ENCODE measurements at regions not wholly inside any gene's neighbourhood (a gene's known extent, or its start where the extent isn't known, plus 50 kb on each side); places are given as distances from the start of the nearest gene placed in this dataset.

GRCh38 chr15:93288728-93289294 lies 199.8 kb upstream of the RGMA start:
- no peak overlapping the region for H3K4me3 ChIP-seq (replicated peaks; ENCODE audit: low read depth, low read length)
- TF ChIP-seq CTCF (IDR thresholded peaks at IDR 0.05; ENCODE audit: low read depth, low read length, missing control alignments): no peak

GRCh38 chr15:93286446-93286845 lies 197.4 kb upstream of the RGMA start:
- TF ChIP-seq CTCF (IDR thresholded peaks at IDR 0.05; ENCODE audit: low read depth, low read length, missing control alignments): no peak
- no peak overlapping the region for H3K4me3 ChIP-seq (replicated peaks; ENCODE audit: low read depth, low read length)
- no peak for DNase-seq (ENCODE audit: extremely low read depth, low read depth)

More at GRCh38 chr15:93288728-93289294, 199.8 kb upstream of the RGMA start:
- DNase-seq (ENCODE audit: extremely low read depth, low read depth): no peak

GRCh38 chr15:93283854-93284253 lies 194.8 kb upstream of the RGMA start:
- H3K4me3 ChIP-seq (replicated peaks; ENCODE audit: low read depth, low read length): no peak overlapping the region
- no peak for TF ChIP-seq CTCF (IDR thresholded peaks at IDR 0.05; ENCODE audit: low read depth, low read length, missing control alignments)
- DNase-seq (ENCODE audit: extremely low read depth, low read depth): no peak

GRCh38 chr15:93282808-93283207 lies 193.8 kb upstream of the RGMA start:
- no peak for DNase-seq (ENCODE audit: extremely low read depth, low read depth)
- H3K4me3 ChIP-seq (replicated peaks; ENCODE audit: low read depth, low read length): no peak overlapping the region
- no peak for TF ChIP-seq CTCF (IDR thresholded peaks at IDR 0.05; ENCODE audit: low read depth, low read length, missing control alignments)

GRCh38 chr15:93278783-93279182 lies 189.8 kb upstream of the RGMA start:
- no peak for DNase-seq (ENCODE audit: extremely low read depth, low read depth)
- no peak for TF ChIP-seq CTCF (IDR thresholded peaks at IDR 0.05; ENCODE audit: low read depth, low read length, missing control alignments)
- no peak overlapping the region for H3K4me3 ChIP-seq (replicated peaks; ENCODE audit: low read depth, low read length)

- TF ChIP-seq CTCF (IDR thresholded peaks at IDR 0.05; ENCODE audit: low read depth, low read length, missing control alignments): no peak
- no peak for DNase-seq (ENCODE audit: extremely low read depth, low read depth)
- no peak overlapping the region for H3K4me3 ChIP-seq (replicated peaks; ENCODE audit: low read depth, low read length)
Measured at GRCh38 chr15:93278006-93278405, 189.0 kb upstream of the RGMA start.

GRCh38 chr15:93274257-93274656 lies 185.2 kb upstream of the RGMA start:
- DNase-seq (ENCODE audit: extremely low read depth, low read depth): no peak
- H3K4me3 ChIP-seq (replicated peaks; ENCODE audit: low read depth, low read length): no peak overlapping the region
- no peak for TF ChIP-seq CTCF (IDR thresholded peaks at IDR 0.05; ENCODE audit: low read depth, low read length, missing control alignments)
